Heart right ventricle (tissue), 16 donors: ENCODE measurements at regions not wholly inside any gene's neighbourhood (a gene's known extent, or its start where the extent isn't known, plus 50 kb on each side); places are given as distances from the start of the nearest gene placed in this dataset.

Source experiments
- ATAC-seq, 8 donors: fragments of 200-7000 bp; cut with Tn5 transposase; one replicate each; pipeline ENCODE4 v1.9.1; 2020; ENCODE audit warnings: mild to moderate bottlenecking in 8 of 8, moderate library complexity in 8 of 8, moderate number of reproducible peaks in 1 of 8
- DNase-seq, 2 donors: peaks; one replicate each; pipeline ENCODE4 v3.0.0-alpha.2; 2020
- H3K27ac ChIP-seq, 10 donors: fragments of 200-600 bp; sonication (generic) in 2 of 10; one replicate each; pipeline versions ENCODE4 v1.5.0 to v1.8.0; 2020 to 2022; ENCODE audit warnings: mild to moderate bottlenecking in 3 of 10
- H3K27me3 ChIP-seq, 7 donors: fragments of 200-600 bp; one replicate each; pipeline ENCODE4 v1.8.0; 2021 to 2022; ENCODE audit warnings: mild to moderate bottlenecking in 2 of 7
- H3K36me3 ChIP-seq, 9 donors: fragments of 200-600 bp; sonication (generic) in 1 of 9; one replicate each; pipeline versions ENCODE4 v1.5.0 to v1.8.0; 2020 to 2022; ENCODE audit warnings: mild to moderate bottlenecking in 2 of 9
- H3K4me1 ChIP-seq, 9 donors: fragments of 200-600 bp; sonication (generic) in 1 of 9; one replicate each; pipeline versions ENCODE4 v1.5.0 to v1.8.0; 2020 to 2022; ENCODE audit warnings: mild to moderate bottlenecking in 4 of 9
- H3K4me3 ChIP-seq, 10 donors: fragments of 200-600 bp; sonication (generic) in 2 of 10; one replicate each; pipeline versions ENCODE4 v1.5.0 to v1.8.0; 2020 to 2022; ENCODE audit warnings: mild to moderate bottlenecking in 7 of 10, moderate library complexity in 2 of 10
- H3K9me3 ChIP-seq, 11 donors: fragments of 200-600 bp in 10 of 11; sonication (generic) in 2 of 11; one replicate each; pipeline versions ENCODE4 v1.5.0 to v1.8.0; 2013 to 2022; ENCODE audit warnings: mild to moderate bottlenecking in 2 of 11, control low read depth in 1 of 11, moderate library complexity in 1 of 11
- CTCF ChIP-seq, 9 donors: fragments of 200-600 bp; sonication (generic) in 2 of 9; IDR thresholded peaks; one replicate each; pipeline versions ENCODE4 v1.5.0 to v1.8.0; 2021 to 2022; ENCODE audit warnings: antibody characterized with exemption in 9 of 9, mild to moderate bottlenecking in 5 of 9, moderate library complexity in 1 of 9
- WGBS, 2 donors: extraction: QIAGEN DNeasy Blood & Tissue Kit; methylation state at CpG; one replicate each; pipeline ENCODE4 v1.1.7; 2013; ENCODE audit warnings: inconsistent platforms in 1 of 2; 5-methylcytosine and 5-hydroxymethylcytosine counted together
- intact Hi-C, 10 donors: fragments of 100-400 bp; cut with DNase I; formaldehyde crosslinking; loops; one replicate each; pipeline versions ENCODE4 v1.11.1 to v1.14.2; 2022
- donor health status: Arrhythmogenic right ventricular cardiomyopathy.
- donor health status: ischemic (EF 13 %, LVEDD 7.1; RV severe dilation, severe dysfunction).
- donor health status: healthy with polysubstance abuse.
- donor health status: DM: no; HTN: yes; CAD: no.
- donor health status: DM: no; HTN: no; CAD: no.
- donor health status: ischemic (EF 25% LVEDD 6.9; RV normal size, moderate dysfunction).
- donor health status: ischemic (EF 25% LVEDD 5.7; RV mildly dilated, moderate dysfunction).
- donor health status: healthy.
- donor health status: DM: yes; HTN: yes; CAD: no.
- donor health status: Ischemic cardiomyopathy.
- donor health status: ischemic (EF 35%, LVEDD 5.7; RV mildly dilated, moderate dysfunction).
- donor health status: nonischemic (EF 11% LVEDD 7.7; RV severe dilation, severe dysfunction).
- donor health status: DM: yes; HTN: yes; CAD: no.
- donor health status: PGD.
- donor health status: ischemic (EF 29% LVEDD 5.4; RV normal size, mild dysfunction).
- donor health status: nonischemic (EF 23%, LVEDD 6.1; RV moderate dilation, normal function).

- no peaks in the 10 kb centered on the region for H3K4me1 ChIP-seq
- no peaks in the 10 kb centered on the region for H3K9me3 ChIP-seq
Measured at GRCh38 chrX:45266456-45266855, 65.8 kb upstream of the DIPK2B start.

GRCh38 chrX:45264865-45265264, 64.2 kb upstream of the DIPK2B start:
- intact Hi-C loops = loop anchor here in 1 of 10 donors (10.0 kb wide), 1 partner anchor 80 kb away; no protein-coding TSS in a partner anchor
- Histone ChIP-seq H3K9me3 (no peaks in the 10 kb centered on the region), H3K4me1 (no peaks in the 10 kb centered on the region), H3K4me3 (no peak overlapping the region), H3K27ac (no peak overlapping the region), H3K27me3 (peaks cover 0 to 17% (median 0%) of the 10 kb centered on the region in 7 donors), H3K36me3 (no peaks in the 10 kb centered on the region)
- DNase-seq = peak; percentile 7 to 14
- no peak for ATAC-seq
- 61 to 65% methylated on average over 7 of the region's 7 CpGs for WGBS, 2 donors
- TF ChIP-seq CTCF (IDR thresholded peaks at IDR 0.05) = no peak

More at GRCh38 chrX:45266456-45266855, 65.8 kb upstream of the DIPK2B start:
- no peak for ATAC-seq
- DNase-seq = no peak
- Histone ChIP-seq H3K27ac (no peak overlapping the region), H3K4me3 (no peak overlapping the region), H3K36me3 (no peaks in the 10 kb centered on the region), H3K27me3 (peaks cover 0 to 29% (median 0%) of the 10 kb centered on the region in 7 donors)
- WGBS, 2 donors = 57 to 76% methylated on average over 1 of the region's 1 CpG
- no peak for TF ChIP-seq CTCF (IDR thresholded peaks at IDR 0.05)
- intact Hi-C loops = loop anchor here in 1 of 10 donors (10.0 kb wide), 1 partner anchor 78 kb away; no protein-coding TSS in a partner anchor

- no peak for DNase-seq
- H3K4me1 ChIP-seq = no peaks in the 10 kb centered on the region
- H3K27ac ChIP-seq = no peak overlapping the region
- no peak for ATAC-seq
- H3K4me3 ChIP-seq = no peak overlapping the region
- 94 to 100% methylated on average over 1 of the region's 1 CpG for WGBS, 2 donors
- H3K27me3 ChIP-seq = peaks cover 0 to 29% (median 0%) of the 10 kb centered on the region in 7 donors
- intact Hi-C loops = loop anchor here in 1 of 10 donors (10.0 kb wide), 1 partner anchor 83 kb away; no protein-coding TSS in a partner anchor
- H3K9me3 ChIP-seq = no peaks in the 10 kb centered on the region
- H3K36me3 ChIP-seq = no peaks in the 10 kb centered on the region
- TF ChIP-seq CTCF (IDR thresholded peaks at IDR 0.05) = no peak
Measured at GRCh38 chrX:45261471-45261870, 60.8 kb upstream of the DIPK2B start.

- Histone ChIP-seq H3K27me3 (peaks cover 0 to 25% (median 0%) of the 10 kb centered on the region in 7 donors), H3K27ac (no peak overlapping the region), H3K9me3 (no peaks in the 10 kb centered on the region), H3K4me3 (no peak overlapping the region), H3K4me1 (no peaks in the 10 kb centered on the region), H3K36me3 (no peaks in the 10 kb centered on the region)
- no peak for TF ChIP-seq CTCF (IDR thresholded peaks at IDR 0.05)
- no peak for ATAC-seq
- 75 to 94% methylated on average over 1 of the region's 1 CpG for WGBS, 2 donors
- intact Hi-C loops = loop anchor here in 1 of 10 donors (10.0 kb wide), 1 partner anchor 84 kb away; no protein-coding TSS in a partner anchor
- DNase-seq = no peak
Measured at GRCh38 chrX:45261005-45261404, 60.3 kb upstream of the DIPK2B start.
